ENCODE measurements at regions not wholly inside any gene's neighbourhood (a gene's known extent, or its start where the extent isn't known, plus 50 kb on each side); places are given as distances from the start of the nearest gene placed in this dataset.

DNA sequence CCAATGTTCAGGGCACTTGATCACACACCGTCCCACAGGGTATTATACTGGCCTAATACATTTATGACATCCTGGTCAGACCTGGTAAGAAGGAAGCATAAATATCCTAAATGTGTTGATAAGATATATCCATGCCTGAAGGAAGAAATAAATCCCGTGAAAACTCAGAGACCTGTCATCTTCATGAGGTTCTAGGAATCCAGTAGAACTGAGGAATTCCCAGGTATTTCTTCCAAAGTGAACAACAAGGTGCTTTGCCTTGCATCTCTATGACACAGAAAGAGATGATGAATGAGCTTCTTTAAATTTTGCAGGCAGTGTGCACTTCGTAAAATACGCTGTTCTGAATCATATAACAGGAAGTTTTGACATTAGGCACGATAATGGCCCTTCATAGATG is 78.1 kb upstream of the VGLL3 start:
- no peak for DNase-seq (ENCODE audit: low spot score)
- no peaks in the 10 kb centered on the region for H3K27me3 ChIP-seq (ENCODE audit: control insufficient read depth in 1 of 2, insufficient read depth in 2 of 2, low read length in 2 of 2)
- H3K36me3 ChIP-seq (replicated peaks in 1 of 2; ENCODE audit: control insufficient read depth in 1 of 2, insufficient read depth in 2 of 2, low read length in 2 of 2), result no peaks in the 10 kb centered on the region
- FAIRE-seq, result no peak
- intact Hi-C loops (cut with micrococcal nuclease; ENCODE audit: unreplicated experiment), result no loop called here
- CTCF ChIA-PET (ENCODE audit: low intra/inter-chr PET ratio, low total read pairs), result no interaction called here
- POLR2A ChIA-PET, result no interaction called here
- H2AFZ ChIP-seq (ENCODE audit: low read length), result no peak overlapping the region
- no peaks in the 10 kb centered on the region for H3K9me3 ChIP-seq (ENCODE audit: low read length)
- WGBS (ENCODE audit: low lambda C conversion rate), result 1% methylated on average over 5 of the region's 5 CpGs
- H3K4me1 ChIP-seq (ENCODE audit: insufficient read depth, low read length), result no peaks in the 10 kb centered on the region
- no peak overlapping the region for H3K27ac ChIP-seq (ENCODE audit: extremely low read length, insufficient read depth, low read length)
- H3K9ac ChIP-seq (ENCODE audit: insufficient read depth, low read depth, low read length), result no peak overlapping the region
- TF ChIP-seq, protein P1, sequence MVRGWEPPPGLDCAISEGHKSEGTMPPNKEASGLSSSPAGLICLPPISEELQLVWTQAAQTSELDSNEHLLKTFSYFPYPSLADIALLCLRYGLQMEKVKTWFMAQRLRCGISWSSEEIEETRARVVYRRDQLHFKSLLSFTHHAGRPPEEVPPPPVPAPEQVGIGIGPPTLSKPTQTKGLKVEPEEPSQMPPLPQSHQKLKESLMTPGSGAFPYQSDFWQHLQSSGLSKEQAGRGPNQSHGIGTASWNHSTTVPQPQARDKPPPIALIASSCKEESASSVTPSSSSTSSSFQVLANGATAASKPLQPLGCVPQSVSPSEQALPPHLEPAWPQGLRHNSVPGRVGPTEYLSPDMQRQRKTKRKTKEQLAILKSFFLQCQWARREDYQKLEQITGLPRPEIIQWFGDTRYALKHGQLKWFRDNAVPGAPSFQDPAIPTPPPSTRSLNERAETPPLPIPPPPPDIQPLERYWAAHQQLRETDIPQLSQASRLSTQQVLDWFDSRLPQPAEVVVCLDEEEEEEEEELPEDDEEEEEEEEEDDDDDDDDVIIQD (CRISPR knock-in tag; IDR thresholded peaks at IDR 0.05; ENCODE audit: low read depth), result no peak
- no peak for TF ChIP-seq ZNF331 (CRISPR knock-in tag; IDR thresholded peaks at IDR 0.05)
- no peak for TF ChIP-seq GZF1 (CRISPR knock-in tag; IDR thresholded peaks at IDR 0.05)
- TF ChIP-seq, protein P2, sequence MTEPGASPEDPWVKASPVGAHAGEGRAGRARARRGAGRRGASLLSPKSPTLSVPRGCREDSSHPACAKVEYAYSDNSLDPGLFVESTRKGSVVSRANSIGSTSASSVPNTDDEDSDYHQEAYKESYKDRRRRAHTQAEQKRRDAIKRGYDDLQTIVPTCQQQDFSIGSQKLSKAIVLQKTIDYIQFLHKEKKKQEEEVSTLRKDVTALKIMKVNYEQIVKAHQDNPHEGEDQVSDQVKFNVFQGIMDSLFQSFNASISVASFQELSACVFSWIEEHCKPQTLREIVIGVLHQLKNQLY (CRISPR knock-in tag; IDR thresholded peaks at IDR 0.05), result no peak
- no peak for TF ChIP-seq SMARCE1 (IDR thresholded peaks at IDR 0.05; ENCODE audit: borderline replicate concordance)
- no peak for TF ChIP-seq FLYWCH1 (CRISPR knock-in tag; IDR thresholded peaks at IDR 0.05)
- TF ChIP-seq ZNF703 (CRISPR knock-in tag; IDR thresholded peaks at IDR 0.05; ENCODE audit: borderline replicate concordance), result no peak
- TF ChIP-seq, protein P3, sequence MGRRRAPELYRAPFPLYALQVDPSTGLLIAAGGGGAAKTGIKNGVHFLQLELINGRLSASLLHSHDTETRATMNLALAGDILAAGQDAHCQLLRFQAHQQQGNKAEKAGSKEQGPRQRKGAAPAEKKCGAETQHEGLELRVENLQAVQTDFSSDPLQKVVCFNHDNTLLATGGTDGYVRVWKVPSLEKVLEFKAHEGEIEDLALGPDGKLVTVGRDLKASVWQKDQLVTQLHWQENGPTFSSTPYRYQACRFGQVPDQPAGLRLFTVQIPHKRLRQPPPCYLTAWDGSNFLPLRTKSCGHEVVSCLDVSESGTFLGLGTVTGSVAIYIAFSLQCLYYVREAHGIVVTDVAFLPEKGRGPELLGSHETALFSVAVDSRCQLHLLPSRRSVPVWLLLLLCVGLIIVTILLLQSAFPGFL (CRISPR knock-in tag; IDR thresholded peaks at IDR 0.05), result no peak
- no TSS peak for BruUV-seq (replicated peaks)
- in situ Hi-C loops (cut with HindIII; ENCODE audit: extremely low pct_ligation_motif_present, low pct_unique_long_range_greater_than_20kb), result no loop called here
- H3K4me2 ChIP-seq (ENCODE audit: low read depth, low read length), result no peak overlapping the region
- H3K4me3 ChIP-seq (replicated peaks in 1 of 3; ENCODE audit: insufficient read depth in 1 of 3, low read depth in 2 of 3, low read length in 3 of 3), result no peak overlapping the region
- no peak for ATAC-seq
- no peaks in the 10 kb centered on the region for H3K79me2 ChIP-seq (ENCODE audit: insufficient read depth, low read length)
- H4K20me1 ChIP-seq (ENCODE audit: insufficient read depth, low read length), result no peaks in the 10 kb centered on the region
